ENCODE measurements at regions not wholly inside any gene's neighbourhood (a gene's known extent, or its start where the extent isn't known, plus 50 kb on each side); places are given as distances from the start of the nearest gene placed in this dataset.

DNA sequence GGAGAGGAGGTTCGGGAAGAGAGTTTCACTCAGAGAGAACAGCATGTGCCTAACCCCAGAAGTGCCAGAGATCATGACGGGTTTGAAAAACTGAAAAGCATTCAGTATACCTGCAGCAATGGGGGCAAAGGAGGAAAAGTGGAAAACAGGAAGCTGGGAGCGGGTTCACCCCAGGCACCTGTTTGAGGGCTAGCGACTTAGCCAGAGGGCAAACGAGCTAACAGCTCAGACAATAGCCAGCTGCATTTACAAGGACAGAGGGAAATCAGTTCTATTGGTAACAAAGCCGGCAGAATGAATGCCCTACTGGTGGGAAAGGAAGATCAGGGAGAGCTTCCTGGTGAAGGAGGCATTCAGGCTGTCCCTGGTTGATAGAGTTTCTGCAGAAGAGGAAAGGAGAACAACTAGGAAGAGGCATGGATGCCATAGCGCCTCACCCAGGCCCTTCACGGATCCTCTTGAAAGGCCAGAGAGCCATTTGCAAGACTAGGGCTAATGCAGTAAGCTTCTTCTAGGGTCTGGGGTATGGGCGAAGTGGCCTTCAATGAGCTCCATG, 141.7 kb upstream of the ADRA1B start:
- TF ChIP-seq, protein P1, sequence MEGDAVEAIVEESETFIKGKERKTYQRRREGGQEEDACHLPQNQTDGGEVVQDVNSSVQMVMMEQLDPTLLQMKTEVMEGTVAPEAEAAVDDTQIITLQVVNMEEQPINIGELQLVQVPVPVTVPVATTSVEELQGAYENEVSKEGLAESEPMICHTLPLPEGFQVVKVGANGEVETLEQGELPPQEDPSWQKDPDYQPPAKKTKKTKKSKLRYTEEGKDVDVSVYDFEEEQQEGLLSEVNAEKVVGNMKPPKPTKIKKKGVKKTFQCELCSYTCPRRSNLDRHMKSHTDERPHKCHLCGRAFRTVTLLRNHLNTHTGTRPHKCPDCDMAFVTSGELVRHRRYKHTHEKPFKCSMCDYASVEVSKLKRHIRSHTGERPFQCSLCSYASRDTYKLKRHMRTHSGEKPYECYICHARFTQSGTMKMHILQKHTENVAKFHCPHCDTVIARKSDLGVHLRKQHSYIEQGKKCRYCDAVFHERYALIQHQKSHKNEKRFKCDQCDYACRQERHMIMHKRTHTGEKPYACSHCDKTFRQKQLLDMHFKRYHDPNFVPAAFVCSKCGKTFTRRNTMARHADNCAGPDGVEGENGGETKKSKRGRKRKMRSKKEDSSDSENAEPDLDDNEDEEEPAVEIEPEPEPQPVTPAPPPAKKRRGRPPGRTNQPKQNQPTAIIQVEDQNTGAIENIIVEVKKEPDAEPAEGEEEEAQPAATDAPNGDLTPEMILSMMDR (IDR thresholded peaks at IDR 0.05), result no peak
- no peak for TF ChIP-seq POLR2A (IDR thresholded peaks at IDR 0.05)
